Loucy (cell line): ENCODE measurements at regions not wholly inside any gene's neighbourhood (a gene's known extent, or its start where the extent isn't known, plus 50 kb on each side); places are given as distances from the start of the nearest gene placed in this dataset.

Source experiments
- H2AFZ ChIP-seq: fragments of 200-600 bp; sonication (generic); 2 replicates; pipeline ENCODE4 v1.6.0; 2016; ENCODE audit warnings: antibody characterized with exemption, mild to moderate bottlenecking, low read length, moderate library complexity
- H3F3A ChIP-seq: fragments of 200-600 bp; 2 replicates; pipeline ENCODE4 v1.6.0; 2016; ENCODE audit warnings: antibody characterized with exemption, low read depth, mild to moderate bottlenecking
- H3K27me3 ChIP-seq: fragments of 200-600 bp; sonication (generic); 2 replicates; pipeline ENCODE4 v1.6.1; 2014; ENCODE audit warnings: low read length, mild to moderate bottlenecking; ENCODE audit not compliant: insufficient read depth, poor library complexity, severe bottlenecking
- H3K36me3 ChIP-seq: fragments of 200-600 bp; sonication (generic); 2 replicates; pipeline ENCODE4 v1.6.1; 2016; ENCODE audit warnings: low read length; ENCODE audit not compliant: insufficient read depth
- H3K4me1 ChIP-seq: fragments of 200-600 bp; sonication (generic); 2 replicates; pipeline ENCODE4 v1.5.1; 2014; ENCODE audit warnings: low read length, mild to moderate bottlenecking; ENCODE audit not compliant: insufficient read depth, poor library complexity, severe bottlenecking
- H3K4me2 ChIP-seq: fragments of 200-600 bp; sonication (generic); 2 replicates; pipeline ENCODE4 v1.6.0; 2014; ENCODE audit warnings: antibody characterized with exemption, low read length, low read depth, mild to moderate bottlenecking; ENCODE audit not compliant: poor library complexity, severe bottlenecking
- H3K4me3 ChIP-seq: fragments of 200-600 bp; sonication (generic); 2 replicates; pipeline ENCODE4 v1.5.1; 2014; ENCODE audit warnings: low read length, mild to moderate bottlenecking, mixed read lengths; ENCODE audit not compliant: poor library complexity, severe bottlenecking
- H3K79me2 ChIP-seq: fragments of 200-600 bp; sonication (generic); 2 replicates; pipeline ENCODE4 v1.6.1; 2014; ENCODE audit warnings: low read length; ENCODE audit not compliant: insufficient read depth
- H3K9ac ChIP-seq: fragments of 200-600 bp; sonication (generic); 2 replicates; pipeline ENCODE4 v1.6.0; 2014; ENCODE audit warnings: mild to moderate bottlenecking, low read depth, low read length, moderate library complexity; ENCODE audit not compliant: poor library complexity, severe bottlenecking
- H3K9me2 ChIP-seq: fragments of 200-600 bp; sonication (generic); replicated peaks from 2 replicates; pipeline ENCODE4 v1.6.1; 2016; ENCODE audit warnings: low read depth, low read length, mixed read lengths
- H3K9me3 ChIP-seq: fragments of 200-600 bp; sonication (generic); 2 replicates; pipeline ENCODE4 v1.6.1; 2014; ENCODE audit warnings: mild to moderate bottlenecking, antibody characterized with exemption, low read length, low read depth; ENCODE audit not compliant: insufficient read depth
- H4K20me1 ChIP-seq: fragments of 200-600 bp; sonication (generic); 2 replicates; pipeline ENCODE4 v1.6.0; 2014; ENCODE audit warnings: antibody characterized with exemption, low read length, mild to moderate bottlenecking; ENCODE audit not compliant: insufficient read depth, poor library complexity, severe bottlenecking
- CTCF ChIP-seq: fragments of 200-600 bp; sonication (generic); conservative IDR thresholded peaks from 2 replicates; pipeline ENCODE4 v1.5.1; 2014; ENCODE audit warnings: mild to moderate bottlenecking, antibody characterized with exemption, low read length
- EZH2phosphoT487 ChIP-seq: fragments of 200-600 bp; IDR thresholded peaks from 2 replicates; pipeline ENCODE4 v1.6.1; 2018; ENCODE audit warnings: antibody characterized with exemption, mild to moderate bottlenecking, moderate library complexity, borderline replicate concordance

- Histone ChIP-seq H3K9me2 (no peaks in the 10 kb centered on the region), H3K27me3 (no peaks in the 10 kb centered on the region), H3F3A (no peaks in the 10 kb centered on the region), H2AFZ (no peak overlapping the region), H3K4me3 (no peak overlapping the region), H3K36me3 (no peaks in the 10 kb centered on the region), H3K9me3 (no peaks in the 10 kb centered on the region), H4K20me1 (no peaks in the 10 kb centered on the region), H3K9ac (no peak overlapping the region), H3K4me2 (no peak overlapping the region), H3K79me2 (no peaks in the 10 kb centered on the region), H3K4me1 (no peaks in the 10 kb centered on the region)
- no peak for TF ChIP-seq CTCF
- TF ChIP-seq EZH2phosphoT487 = no peak
Measured at GRCh38 chr6:139951172-139951571, 576.7 kb upstream of the CITED2 start.

GRCh38 chr6:139944976-139945375, 570.5 kb upstream of the CITED2 start:
- Histone ChIP-seq H2AFZ (no peak overlapping the region), H3K9ac (no peak overlapping the region), H4K20me1 (no peaks in the 10 kb centered on the region), H3K4me1 (no peaks in the 10 kb centered on the region), H3K36me3 (no peaks in the 10 kb centered on the region), H3K4me3 (no peak overlapping the region), H3K79me2 (no peaks in the 10 kb centered on the region), H3K9me3 (no peaks in the 10 kb centered on the region), H3F3A (no peaks in the 10 kb centered on the region), H3K9me2 (no peaks in the 10 kb centered on the region), H3K4me2 (no peak overlapping the region), H3K27me3 (no peaks in the 10 kb centered on the region)
- TF ChIP-seq CTCF = no peak
- TF ChIP-seq EZH2phosphoT487 = no peak

- Histone ChIP-seq H3K9me2 (no peaks in the 10 kb centered on the region), H3K9ac (no peak overlapping the region), H3K4me2 (no peak overlapping the region), H3K36me3 (no peaks in the 10 kb centered on the region), H3K4me3 (no peak overlapping the region), H4K20me1 (no peaks in the 10 kb centered on the region), H3K9me3 (no peaks in the 10 kb centered on the region), H3K79me2 (no peaks in the 10 kb centered on the region), H3K4me1 (no peaks in the 10 kb centered on the region), H3F3A (no peaks in the 10 kb centered on the region), H3K27me3 (no peaks in the 10 kb centered on the region), H2AFZ (no peak overlapping the region)
- TF ChIP-seq CTCF (no peak), EZH2phosphoT487 (no peak)
Measured at GRCh38 chr6:139944131-139944530, 569.7 kb upstream of the CITED2 start.
